ENCODE measurements at regions not wholly inside any gene's neighbourhood (a gene's known extent, or its start where the extent isn't known, plus 50 kb on each side); places are given as distances from the start of the nearest gene placed in this dataset.

GRCh38 chr11:79694368-79694767, 253.5 kb upstream of the TENM4 start:
- DNase-seq (ENCODE audit: low read depth, low spot score): no peak

DNA sequence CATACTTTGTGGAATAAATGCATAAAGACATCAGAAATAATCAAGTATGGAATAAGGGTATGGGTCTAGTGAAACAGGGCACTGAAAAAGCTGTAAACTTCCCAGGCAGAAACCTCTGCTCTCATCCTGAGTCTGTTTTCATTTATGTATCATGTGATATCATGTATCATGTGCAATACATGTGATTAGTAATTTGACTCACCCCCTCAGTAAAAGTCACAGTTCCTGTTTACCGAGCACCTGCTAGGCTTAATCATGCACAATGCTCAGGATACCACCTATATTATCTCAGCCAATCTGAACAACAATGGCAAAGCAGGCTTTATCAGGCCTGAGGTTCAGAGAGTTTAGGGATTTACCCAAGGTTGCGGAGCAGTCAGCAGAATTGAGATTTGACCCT, 250.6 kb upstream of the TENM4 start:
- DNase-seq (ENCODE audit: low read depth, low spot score): no peak

GRCh38 chr11:79686703-79687419, 246.0 kb upstream of the TENM4 start:
- DNase-seq (ENCODE audit: low read depth, low spot score): no peak

DNA sequence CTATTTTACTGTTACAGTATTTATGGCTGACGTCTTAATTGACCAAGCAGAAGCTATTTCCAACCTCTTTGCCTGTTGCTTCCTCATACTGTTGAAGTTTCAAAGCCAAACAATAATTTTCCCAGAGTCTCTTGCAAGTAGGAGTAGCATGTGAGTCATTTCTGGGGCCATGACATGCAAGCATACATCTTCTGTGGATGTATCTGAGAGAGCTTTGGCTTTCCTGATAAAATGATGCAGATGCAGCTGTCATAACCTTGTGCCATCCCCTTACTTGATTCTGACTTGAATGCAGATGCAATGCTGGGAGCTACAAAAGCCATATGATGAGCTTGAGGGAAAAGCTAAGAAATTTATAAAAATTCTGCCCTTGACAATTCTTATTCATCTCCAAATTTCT, 243.1 kb upstream of the TENM4 start:
- no peak for DNase-seq (ENCODE audit: low read depth, low spot score)

DNA sequence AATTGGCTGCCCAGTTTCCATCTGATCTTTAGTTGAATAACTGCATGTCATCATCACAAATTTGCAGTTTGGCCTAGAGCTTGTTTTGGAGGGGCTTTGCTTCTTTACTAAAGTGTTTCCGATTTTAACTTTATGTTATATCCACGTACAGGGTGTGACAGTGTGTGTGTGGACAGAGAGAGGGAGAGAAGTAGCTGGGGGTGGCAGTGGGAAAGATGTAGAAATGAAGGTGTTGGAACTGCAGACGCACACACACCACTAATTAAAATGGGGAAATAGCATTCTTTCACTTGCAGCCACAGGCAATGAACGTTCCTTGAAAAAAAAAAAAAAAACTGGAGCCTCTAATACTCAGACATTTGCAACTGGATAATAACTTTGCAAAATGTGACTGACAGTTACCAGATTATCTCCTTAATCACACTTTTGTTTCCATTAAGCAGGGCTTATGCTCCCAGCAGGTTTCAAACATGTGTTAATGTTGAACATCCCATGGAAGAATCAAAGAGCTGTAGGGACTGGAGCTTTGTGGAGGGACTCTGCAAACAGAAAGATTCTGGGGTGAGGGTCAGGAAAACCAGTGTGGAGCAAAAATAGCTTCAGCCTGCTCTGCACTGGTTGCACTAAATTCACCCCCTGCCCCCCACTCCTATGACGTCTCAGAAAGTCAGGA, 238.1 kb upstream of the TENM4 start:
- no peak for DNase-seq (ENCODE audit: low read depth, low spot score)

DNA sequence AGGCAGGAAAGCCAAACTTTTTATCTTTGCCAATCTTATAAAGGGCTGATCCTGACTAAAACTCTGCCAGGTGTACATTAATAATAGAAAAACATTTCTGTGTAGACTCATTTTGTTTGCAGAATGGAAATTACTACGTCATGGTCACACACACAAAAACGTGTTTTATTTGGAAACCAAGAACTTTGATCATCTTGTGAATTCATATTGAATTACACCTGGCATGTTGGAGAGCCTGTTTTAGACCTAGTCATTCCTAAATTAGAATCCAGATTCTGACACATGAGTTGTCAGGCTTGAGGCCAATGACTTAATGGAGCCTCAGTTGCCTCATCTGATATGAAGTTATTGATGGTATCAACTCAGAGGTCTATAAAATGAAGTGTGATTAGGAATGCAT, 235.6 kb upstream of the TENM4 start:
- no peak for DNase-seq (ENCODE audit: low read depth, low spot score)

DNA sequence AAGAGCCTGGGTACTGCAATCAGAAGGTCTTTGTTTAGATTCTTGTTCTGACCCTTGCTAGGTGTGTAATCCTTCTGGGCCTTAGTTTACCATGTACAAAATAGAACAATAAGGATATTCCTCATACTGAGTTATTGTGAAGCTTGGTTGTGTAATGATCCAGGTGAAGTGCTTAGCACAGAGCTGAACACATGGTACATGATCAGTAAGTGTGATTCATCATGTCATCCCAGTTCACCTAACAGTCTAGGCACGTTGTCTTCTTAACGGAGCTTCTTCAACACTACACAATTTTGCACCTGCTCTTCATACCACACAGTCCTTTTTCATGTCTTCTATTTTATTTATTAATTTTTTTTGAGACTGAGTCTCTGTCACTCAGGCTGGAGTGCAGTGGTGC, 234.3 kb upstream of the TENM4 start:
- no peak for DNase-seq (ENCODE audit: low read depth, low spot score)

DNA sequence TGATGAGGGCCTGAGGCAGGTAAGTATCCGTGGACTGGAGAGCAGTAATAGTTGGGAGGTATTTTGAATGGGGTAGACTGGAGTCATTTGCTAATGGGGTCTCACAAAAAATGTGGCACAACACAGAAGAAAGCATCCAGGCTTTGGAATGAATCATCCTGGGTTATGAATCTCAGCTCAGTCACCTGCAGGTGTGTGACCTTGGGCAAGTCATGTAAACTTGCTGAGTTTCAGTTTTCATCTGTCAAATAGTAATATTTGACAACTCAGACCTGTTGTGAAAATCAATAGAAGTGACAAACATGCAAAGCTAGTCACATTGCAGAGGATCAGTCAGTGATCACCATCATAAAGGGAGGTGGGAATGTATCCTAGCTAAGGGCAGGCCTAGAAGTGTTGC, 232.0 kb upstream of the TENM4 start:
- DNase-seq (ENCODE audit: low read depth, low spot score): no peak

DNA sequence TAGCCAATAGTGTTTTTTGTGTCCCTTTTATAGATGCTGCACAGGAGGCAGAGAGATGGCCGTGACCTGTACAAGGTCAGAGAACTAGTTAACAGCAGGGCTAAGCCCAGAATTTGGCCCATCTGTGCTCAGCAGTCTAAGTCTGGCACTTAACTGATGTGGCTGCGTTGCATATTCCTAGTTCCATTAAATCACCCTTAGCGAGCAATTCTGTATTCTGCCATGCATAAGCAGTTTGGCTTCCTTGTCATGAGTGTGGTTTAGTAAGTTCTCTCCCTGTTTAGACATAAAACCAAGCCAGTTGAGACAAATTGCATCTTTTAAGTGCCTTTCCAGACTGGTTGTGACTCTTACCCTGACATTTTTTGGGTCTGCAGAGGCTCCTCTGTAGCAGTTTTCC, 230.6 kb upstream of the TENM4 start:
- no peak for DNase-seq (ENCODE audit: low read depth, low spot score)

- no peak for DNase-seq (ENCODE audit: low read depth, low spot score)
Measured at GRCh38 chr11:79670882-79671281, 230.1 kb upstream of the TENM4 start.

DNA sequence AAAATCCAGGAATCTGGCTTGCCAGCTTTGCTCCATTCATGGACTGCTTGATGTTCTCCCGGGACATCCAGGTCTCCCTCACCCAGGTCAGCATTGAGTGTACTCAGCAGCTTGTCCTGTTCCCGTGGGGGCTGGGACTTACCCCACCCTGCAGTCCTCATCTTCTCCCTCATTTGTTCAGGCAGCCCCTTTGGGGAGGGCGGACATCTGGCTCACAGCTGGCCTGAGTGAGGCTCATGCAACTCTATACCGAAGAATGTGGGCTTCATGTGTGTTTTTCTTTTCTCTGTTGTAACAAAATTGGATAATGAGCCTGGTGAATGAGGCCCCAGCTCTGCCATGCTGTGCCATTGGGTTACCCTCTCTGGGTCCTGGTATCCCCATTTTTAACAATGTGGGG, 227.7 kb upstream of the TENM4 start:
- DNase-seq (ENCODE audit: low read depth, low spot score): no peak

GRCh38 chr11:79667380-79667779, 226.6 kb upstream of the TENM4 start:
- no peak for DNase-seq (ENCODE audit: low read depth, low spot score)

- DNase-seq (ENCODE audit: low read depth, low spot score): no peak
Measured at GRCh38 chr11:79663017-79663416, 222.2 kb upstream of the TENM4 start.

- DNase-seq (ENCODE audit: low read depth, low spot score): no peak
Measured at GRCh38 chr11:79661373-79661772, 220.5 kb upstream of the TENM4 start.

GRCh38 chr11:79648766-79649520, 208.1 kb upstream of the TENM4 start:
- DNase-seq (ENCODE audit: low read depth, low spot score): no peak

DNA sequence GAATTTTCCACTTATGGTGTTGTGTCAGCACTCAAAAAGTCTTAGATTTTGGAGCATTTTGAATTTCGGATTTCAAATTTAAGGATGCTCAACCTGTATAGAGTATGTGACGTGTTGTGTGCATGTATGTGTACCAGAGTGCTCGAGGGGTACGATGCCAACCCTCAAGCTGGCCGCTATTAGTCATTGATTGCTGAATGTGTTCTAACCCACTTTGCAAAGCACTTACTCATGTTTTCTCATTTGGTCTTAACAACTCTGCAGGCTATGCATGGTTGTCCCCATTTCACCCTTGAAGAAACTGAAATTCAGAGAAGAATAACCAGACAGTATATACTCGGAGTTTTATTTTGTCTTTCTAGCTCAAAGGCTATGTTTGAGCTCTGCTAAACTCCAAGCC, 196.4 kb upstream of the TENM4 start:
- DNase-seq (ENCODE audit: low read depth, low spot score): no peak

GRCh38 chr11:79634905-79635304, 194.1 kb upstream of the TENM4 start:
- no peak for DNase-seq (ENCODE audit: low read depth, low spot score)

GRCh38 chr11:79627281-79627680, 186.5 kb upstream of the TENM4 start:
- DNase-seq (ENCODE audit: low read depth, low spot score): no peak

GRCh38 chr11:79626135-79627075, 185.6 kb upstream of the TENM4 start:
- no peak for DNase-seq (ENCODE audit: low read depth, low spot score)

DNA sequence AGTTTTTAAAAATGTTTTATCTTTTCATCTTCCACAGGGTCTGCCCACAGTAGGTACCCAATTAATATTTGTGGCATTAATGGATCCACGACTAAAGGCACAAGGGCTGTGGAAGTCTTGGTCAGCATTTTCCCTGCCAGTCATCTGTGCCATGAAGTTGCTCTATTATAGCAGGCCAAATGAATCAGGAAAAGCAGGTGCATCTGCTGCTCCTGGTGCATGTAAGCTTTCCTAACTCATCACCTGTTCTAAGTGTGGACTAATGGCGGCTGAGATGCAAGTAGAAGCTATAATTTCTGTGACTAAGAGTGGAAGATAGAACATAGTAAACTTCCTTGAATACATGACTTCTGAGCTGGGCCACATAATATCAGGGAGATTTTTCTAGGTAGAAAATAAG, 182.5 kb upstream of the TENM4 start:
- no peak for DNase-seq (ENCODE audit: low read depth, low spot score)

DNA sequence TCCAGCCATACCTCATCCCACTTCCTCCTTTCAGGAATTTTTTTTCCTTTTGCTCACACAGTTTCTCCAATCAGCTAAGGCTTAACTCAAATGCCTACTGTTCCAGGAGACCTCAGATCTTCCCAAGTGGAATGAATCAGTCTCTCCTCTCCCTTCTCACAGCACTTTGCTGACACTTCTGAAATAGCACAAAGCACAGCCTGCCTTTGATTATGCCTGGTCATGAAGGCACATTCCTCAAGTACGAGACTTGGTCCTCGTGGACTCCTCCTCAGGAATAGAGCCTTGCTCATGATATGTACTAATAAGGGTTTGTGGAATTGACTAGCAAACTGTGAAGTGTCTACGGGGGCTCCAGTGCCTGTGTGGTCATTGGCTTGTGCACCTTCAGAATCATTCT, 176.7 kb upstream of the TENM4 start:
- DNase-seq (ENCODE audit: low read depth, low spot score): no peak

DNA sequence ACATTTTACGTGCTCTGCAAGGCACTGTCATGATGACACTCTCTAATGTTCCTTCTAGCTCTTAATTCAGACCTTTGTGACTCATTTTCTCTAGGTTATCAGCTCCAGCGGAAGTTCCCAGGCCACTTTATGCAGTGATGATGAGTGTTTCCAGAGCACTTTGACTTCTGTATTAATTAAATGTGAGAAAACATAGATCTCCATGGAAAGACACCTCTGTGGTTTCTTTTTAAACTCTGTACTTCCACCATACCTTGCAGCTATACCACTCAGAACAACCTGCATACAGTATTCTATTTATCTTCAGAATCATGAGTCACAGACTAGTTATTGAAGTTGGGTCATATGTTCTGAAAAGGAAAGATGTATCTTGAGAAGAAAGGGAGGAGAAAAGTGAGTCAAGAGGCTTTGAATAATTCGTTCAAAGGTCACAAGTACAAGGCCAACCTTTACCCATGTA, 175.6 kb upstream of the TENM4 start:
- DNase-seq (ENCODE audit: low read depth, low spot score): no peak
